Type B pancreatic cell (in vitro differentiated cells): ENCODE measurements at regions not wholly inside any gene's neighbourhood (a gene's known extent, or its start where the extent isn't known, plus 50 kb on each side); places are given as distances from the start of the nearest gene placed in this dataset.

Source experiments
- DNase-seq: peaks from one replicate; pipeline ENCODE4 v3.0.0; 2021; ENCODE audit warnings: mixed read lengths; ENCODE audit not compliant: unreplicated experiment; ENCODE audit errors: extremely low spot score
- H3K27ac Mint-ChIP-seq: 2 replicates; pipeline ENCODE4 v1.8.0; 2021; ENCODE audit warnings: mild to moderate bottlenecking, mixed read lengths
- H3K27me3 Mint-ChIP-seq: 2 replicates; pipeline ENCODE4 v1.8.0; 2021; ENCODE audit warnings: mixed read lengths
- H3K36me3 Mint-ChIP-seq: 2 replicates; pipeline ENCODE4 v1.8.0; 2021; ENCODE audit warnings: mixed read lengths
- H3K4me1 Mint-ChIP-seq: one replicate; pipeline ENCODE4 v1.8.0; 2021; ENCODE audit warnings: mixed read lengths; ENCODE audit not compliant: unreplicated experiment
- H3K4me3 Mint-ChIP-seq: 2 replicates; pipeline ENCODE4 v1.8.0; 2021; ENCODE audit warnings: mild to moderate bottlenecking, mixed read lengths
- H3K9me3 Mint-ChIP-seq: 2 replicates; pipeline ENCODE4 v1.8.0; 2021; ENCODE audit warnings: mixed read lengths
- CTCF ChIP-seq: fragments of 200-600 bp; sonication (generic); conservative IDR thresholded peaks from 2 replicates; pipeline ENCODE4 v1.5.0; 2021; ENCODE audit warnings: antibody characterized with exemption, mild to moderate bottlenecking

DNA sequence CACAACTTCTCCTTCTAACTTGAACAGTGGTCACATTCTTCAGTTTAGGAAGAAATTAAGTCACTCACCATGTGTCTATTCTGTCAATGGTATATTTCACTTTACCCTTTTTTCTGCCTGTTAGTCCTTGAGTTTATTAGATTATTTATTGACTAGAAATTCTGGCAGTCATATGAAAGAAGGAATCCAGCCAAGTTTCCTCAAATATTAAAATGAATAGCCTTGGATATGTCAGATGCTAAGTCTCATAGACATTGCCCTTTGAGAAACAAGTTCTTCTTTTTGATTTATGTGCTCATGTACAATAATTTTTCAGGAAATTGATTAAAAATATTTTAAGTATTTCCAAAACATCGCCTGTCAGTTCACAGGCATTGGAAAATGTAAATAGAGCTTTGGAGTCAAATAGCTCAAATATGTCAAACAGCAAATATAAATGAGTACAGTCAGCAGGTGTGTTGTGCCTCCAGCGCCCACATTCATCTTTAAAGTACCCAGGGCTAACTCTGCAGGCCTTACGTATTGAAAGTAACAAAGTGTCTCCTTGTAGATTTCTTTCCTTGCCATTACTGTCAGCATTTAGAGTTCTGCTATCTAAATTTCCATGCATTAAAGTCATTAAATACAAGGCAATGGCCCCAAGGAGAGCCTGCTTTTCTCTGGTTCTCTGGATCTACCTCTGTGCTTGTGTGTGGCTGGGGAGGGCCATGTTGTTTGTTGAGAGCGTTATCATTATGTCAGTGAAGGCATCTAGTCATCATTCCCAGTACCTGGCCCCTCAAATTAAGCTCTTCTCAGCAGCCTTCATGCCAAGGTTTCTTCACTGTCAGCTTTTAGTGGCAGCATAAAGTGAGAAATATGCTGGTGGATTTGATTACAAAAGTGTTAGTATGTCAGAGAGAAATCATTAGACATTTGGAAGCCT, 76.3 kb upstream of the TRPC4 start:
- H3K4me1 Mint-ChIP-seq: peaks cover 5% of the 10 kb centered on the region

GRCh38 chr13:37944869-37945442, 75.4 kb upstream of the TRPC4 start:
- no peak overlapping the region for H3K27ac Mint-ChIP-seq
- H3K4me3 Mint-ChIP-seq: no peak overlapping the region
- H3K27me3 Mint-ChIP-seq: no peaks in the 10 kb centered on the region
- no peaks in the 10 kb centered on the region for H3K36me3 Mint-ChIP-seq
- peaks cover 5% of the 10 kb centered on the region for H3K4me1 Mint-ChIP-seq
- DNase-seq: no peak
- no peaks in the 10 kb centered on the region for H3K9me3 Mint-ChIP-seq
- no peak for TF ChIP-seq CTCF

More for the DNA sequence above, 76.3 kb upstream of the TRPC4 start:
- Mint-ChIP-seq H3K27me3 (no peaks in the 10 kb centered on the region), H3K4me3 (no peak overlapping the region), H3K36me3 (no peaks in the 10 kb centered on the region), H3K9me3 (no peaks in the 10 kb centered on the region), H3K27ac (peak overlapping the region; percentile 37)
- no peak for TF ChIP-seq CTCF
- DNase-seq: no peak

- H3K36me3 Mint-ChIP-seq: no peaks in the 10 kb centered on the region
- no peaks in the 10 kb centered on the region for H3K27me3 Mint-ChIP-seq
- no peaks in the 10 kb centered on the region for H3K9me3 Mint-ChIP-seq
- no peak overlapping the region for H3K4me3 Mint-ChIP-seq
- H3K27ac Mint-ChIP-seq: peak overlapping the region; percentile 75
- no peak for TF ChIP-seq CTCF
- H3K4me1 Mint-ChIP-seq: peaks cover 5% of the 10 kb centered on the region
- no peak for DNase-seq
These were observed 74.7 kb upstream of the TRPC4 start for GRCh38 chr13:37944081-37944868.

- DNase-seq: no peak
- no peak overlapping the region for H3K4me3 Mint-ChIP-seq
These were observed 73.4 kb upstream of the TRPC4 start for GRCh38 chr13:37942929-37943328.

More at GRCh38 chr13:37942929-37943328, 73.4 kb upstream of the TRPC4 start:
- no peak overlapping the region for H3K27ac Mint-ChIP-seq
- H3K4me1 Mint-ChIP-seq: peaks cover 5% of the 10 kb centered on the region
- TF ChIP-seq CTCF: no peak
- H3K36me3 Mint-ChIP-seq: no peaks in the 10 kb centered on the region
- no peaks in the 10 kb centered on the region for H3K9me3 Mint-ChIP-seq
- no peaks in the 10 kb centered on the region for H3K27me3 Mint-ChIP-seq
